Ureter (tissue), 1 donor: ENCODE measurements at regions not wholly inside any gene's neighbourhood (a gene's known extent, or its start where the extent isn't known, plus 50 kb on each side); places are given as distances from the start of the nearest gene placed in this dataset.
"Not testable (repeated sequence)": the region's sequence is repeated elsewhere in the genome, so short reads cannot be mapped to it uniquely, and the experiment has no call there.

Experiments used
- DNase-seq: peaks from one replicate; pipeline ENCODE4 v3.0.0-alpha.2; 2020; ENCODE audit warnings: low spot score
- donor health status: DM: yes; HTN: yes; CAD: no.

DNA sequence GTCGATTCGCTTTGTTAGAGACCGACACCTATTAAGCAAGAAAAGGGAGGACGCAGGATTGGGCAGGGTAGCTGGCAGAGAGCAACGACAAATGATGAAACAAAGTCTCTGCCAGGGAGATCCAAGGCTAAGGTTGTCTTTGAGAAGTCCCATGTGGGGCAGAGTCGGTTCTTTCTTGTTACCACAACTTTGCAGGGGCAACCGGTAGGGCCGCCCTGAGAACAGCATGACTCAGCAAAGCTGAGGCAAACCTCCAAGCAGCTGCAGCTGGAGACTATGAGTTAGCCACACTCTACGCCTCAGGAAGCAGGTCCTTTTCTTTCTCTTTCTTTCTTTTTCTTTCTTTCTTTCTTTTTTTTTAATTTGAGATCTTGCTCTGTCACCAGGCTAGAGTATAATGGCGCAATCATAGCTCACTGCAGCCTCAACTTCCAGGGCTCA, 452.3 kb upstream of the ID2 start:
- DNase-seq, result peak; percentile 70

DNA sequence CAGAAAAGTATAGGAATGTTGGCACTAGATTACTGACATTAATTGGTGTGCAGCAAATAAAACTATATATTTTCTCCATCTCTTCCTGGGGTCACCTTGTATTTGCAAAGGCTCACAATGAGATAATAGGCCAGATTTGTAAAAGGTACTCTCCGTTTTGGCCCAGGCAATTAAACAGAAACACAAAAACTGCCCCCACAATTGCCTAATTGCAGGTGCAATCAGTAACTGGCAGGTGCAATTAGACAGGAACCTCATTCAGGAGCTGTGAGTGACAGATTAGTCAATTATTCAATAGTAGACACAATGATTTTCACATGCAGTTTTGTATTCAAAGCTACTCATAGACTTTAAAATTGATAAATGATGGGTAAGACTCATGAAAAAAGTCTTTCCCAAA, 451.4 kb upstream of the ID2 start:
- no peak for DNase-seq

DNA sequence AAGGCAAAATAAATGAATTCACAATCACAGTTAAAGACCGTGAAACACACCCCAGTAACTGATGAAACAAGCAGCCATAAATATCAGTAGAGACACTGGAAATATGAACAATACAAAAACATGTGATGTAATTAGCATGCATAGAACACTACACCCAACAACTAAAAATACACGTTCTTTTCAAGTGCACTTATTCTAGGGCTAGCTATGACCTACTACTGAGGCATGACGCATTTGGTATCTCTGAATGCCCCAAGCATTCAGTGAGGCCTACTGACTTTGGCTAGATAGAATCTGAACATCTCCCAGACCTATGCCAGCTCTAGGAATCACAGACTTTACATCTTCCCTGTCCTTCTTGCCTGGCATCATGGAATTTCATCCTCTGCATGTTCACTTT, 450.0 kb upstream of the ID2 start:
- no peak for DNase-seq

- no peak for DNase-seq
Measured at GRCh38 chr2:8232871-8233270, 449.0 kb upstream of the ID2 start.

DNA sequence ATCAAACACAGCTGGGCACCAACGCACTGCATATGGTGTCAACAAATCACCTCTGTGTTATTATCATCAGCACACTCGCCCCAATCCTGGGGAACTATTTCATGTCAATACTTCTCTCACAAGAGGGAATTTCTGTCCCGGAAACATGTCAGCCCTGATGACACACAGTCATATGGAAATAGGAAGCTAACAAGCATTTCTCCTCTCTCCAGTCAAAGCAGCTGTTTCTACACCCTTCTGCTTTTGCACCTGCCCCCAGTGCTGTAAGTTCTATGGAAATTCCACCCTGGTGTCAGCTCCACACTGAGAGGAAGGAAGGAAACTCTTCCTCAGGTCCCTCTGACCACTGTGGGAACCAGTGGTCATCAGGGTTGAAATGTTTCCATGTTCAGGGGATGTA, 447.6 kb upstream of the ID2 start:
- no peak for DNase-seq

- no peak for DNase-seq
Measured at GRCh38 chr2:8234757-8235374, 447.0 kb upstream of the ID2 start.

DNA sequence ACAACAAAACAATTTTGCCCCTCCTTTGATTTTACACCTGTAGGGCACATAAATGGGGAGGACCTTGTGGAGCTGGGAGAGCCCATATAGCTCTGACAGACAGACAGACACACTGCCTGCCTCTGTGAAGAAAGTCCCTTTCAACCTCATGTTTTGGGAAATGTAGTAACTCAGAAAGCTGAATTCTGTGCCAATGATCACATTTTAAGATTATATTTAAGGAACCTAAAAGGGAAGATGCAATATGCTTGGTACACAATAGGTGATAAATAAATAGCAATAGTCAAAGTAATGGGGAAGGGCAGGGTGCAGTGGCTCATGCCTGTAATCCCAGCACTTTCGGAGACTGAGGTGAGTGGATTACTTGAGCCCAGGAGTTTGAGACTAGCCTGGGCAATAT, 446.4 kb upstream of the ID2 start:
- no peak for DNase-seq

DNA sequence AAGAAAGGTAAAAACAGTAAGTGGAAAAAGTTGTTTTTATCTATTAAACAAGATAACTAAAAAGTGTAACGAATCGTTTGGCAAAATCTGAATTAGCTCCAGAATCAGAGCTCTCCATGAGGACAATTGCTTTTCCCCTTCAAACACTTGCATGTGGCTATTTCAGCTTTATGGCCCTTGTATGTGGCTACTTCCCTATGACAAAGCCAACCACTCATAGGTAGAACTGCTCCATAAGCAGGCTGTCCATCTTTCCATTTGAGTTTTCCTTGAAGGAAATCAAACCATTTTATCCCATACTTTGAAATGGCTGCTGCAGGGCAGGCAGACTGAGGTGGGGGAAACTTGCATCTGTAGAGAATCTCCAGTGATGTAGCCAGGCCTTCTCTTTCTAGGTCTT, 445.5 kb upstream of the ID2 start:
- DNase-seq, result no peak

DNA sequence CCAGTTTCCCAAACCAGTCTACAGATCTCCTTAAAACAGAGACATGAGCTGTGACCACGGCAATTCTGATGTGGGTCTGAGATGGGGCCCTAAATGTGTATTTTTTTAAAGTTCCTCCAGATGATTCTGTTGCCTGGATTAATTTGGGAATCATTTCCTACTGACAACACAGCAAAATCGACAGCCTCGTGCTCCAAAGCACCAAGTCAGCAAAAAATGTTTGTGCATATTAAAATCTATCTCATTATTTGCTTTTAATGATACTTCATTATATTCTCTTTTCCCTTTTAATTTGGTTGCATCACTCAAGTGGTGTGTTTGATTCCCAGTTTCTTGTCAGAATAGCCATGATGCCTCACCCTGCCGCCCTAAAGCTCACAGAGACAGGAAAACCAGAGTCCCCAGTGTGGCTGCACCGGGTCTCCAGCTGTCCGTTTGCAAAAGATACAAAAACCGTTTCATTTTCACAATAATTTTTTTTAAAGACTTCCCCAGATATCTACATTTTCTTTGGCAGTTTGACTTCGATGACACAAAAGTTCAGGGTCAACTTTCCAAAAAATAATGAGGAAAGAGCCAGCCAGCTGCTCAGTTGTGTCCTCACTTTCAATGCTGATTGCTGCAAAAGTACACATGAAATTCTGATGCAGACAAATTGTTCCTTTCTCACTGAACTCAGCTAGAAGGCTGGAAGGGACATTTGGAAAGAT, 443.2 kb upstream of the ID2 start:
- no peak for DNase-seq

DNA sequence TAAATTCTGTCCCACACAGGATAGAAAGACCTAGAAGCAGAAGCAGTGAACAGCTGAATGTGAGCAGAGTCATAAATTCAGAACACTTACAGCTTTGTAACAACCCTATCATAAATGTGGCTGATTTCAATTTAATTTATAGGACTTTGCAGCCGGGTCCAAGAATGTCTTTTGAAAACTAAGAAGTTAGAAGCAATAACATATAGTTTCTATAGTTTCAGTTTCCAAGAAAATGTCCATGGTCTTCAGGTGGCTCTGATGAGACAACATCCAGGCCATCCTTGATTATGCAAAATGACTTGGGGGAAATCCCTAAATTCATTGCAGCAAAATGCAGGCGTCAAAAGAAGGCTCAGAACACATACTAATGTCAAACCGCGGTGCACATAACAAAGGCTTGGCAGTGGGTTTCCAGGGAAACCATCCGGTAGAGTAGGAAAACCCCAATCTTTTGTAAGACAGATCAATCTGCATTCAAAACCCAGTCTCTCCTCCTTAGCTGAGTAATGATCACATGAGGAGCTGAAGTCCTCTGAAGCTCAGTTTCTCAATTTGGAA, 442.2 kb upstream of the ID2 start:
- DNase-seq, result no peak

DNA sequence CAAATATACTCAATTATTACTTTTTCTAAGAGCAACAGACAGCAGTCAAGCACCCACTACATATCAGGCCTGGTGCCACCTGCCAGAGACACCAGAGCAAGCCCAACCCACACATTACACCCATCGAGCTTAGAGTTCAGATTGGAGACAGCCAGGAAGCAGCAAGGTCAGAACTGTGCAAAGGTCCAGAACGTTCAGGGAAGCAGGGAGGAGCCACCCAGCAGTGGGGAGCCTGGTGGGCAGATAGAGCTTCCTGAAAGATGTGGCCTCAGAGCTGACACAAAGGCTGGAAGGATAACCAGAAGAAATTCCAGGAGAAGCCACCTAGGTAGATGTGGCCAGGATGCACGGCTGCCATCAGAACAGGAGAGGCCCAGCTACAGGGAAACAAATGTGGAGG, 440.5 kb upstream of the ID2 start:
- DNase-seq, result no peak

- no peak for DNase-seq
Measured at GRCh38 chr2:8242739-8243138, 439.1 kb upstream of the ID2 start.

GRCh38 chr2:8243748-8244400, 438.0 kb upstream of the ID2 start:
- no peak for DNase-seq

DNA sequence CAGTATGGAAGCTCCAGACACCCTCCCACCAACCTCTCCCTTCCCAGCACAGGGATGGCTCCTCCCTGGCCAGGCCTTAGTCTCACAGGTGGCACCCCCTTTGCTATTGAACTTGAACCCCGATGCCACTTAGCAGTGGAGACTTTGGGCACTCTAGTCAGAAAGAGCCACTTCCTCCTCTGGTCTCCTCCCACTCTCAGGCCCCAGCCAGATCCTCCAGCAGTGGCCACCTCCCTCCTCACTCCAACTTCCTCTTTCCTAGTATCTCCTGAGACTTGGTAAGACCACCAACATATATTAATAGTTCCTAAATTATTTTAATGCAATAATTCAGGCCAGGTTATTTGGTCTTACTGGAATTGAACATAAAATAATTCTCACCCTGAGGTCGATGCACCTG, 437.2 kb upstream of the ID2 start:
- DNase-seq, result no peak

DNA sequence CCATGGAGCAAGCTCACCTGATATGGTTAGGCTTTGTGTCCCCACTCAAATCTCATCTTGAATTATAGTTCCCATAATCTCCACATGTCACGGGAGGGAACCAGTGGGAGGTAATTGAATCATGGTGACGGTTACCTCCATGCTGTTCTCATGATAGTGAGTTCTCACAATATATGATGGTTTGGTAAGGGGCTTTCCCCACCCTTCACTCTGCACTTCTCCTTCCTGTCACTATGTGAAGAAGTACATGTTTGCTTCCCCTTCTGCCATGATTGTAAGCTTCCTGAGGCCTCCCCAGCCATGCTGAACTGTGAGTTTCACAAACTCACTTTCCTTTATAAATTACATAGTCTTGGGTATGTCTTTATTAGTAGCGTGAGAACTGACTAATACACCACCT, 435.7 kb upstream of the ID2 start:
- DNase-seq, result no peak

DNA sequence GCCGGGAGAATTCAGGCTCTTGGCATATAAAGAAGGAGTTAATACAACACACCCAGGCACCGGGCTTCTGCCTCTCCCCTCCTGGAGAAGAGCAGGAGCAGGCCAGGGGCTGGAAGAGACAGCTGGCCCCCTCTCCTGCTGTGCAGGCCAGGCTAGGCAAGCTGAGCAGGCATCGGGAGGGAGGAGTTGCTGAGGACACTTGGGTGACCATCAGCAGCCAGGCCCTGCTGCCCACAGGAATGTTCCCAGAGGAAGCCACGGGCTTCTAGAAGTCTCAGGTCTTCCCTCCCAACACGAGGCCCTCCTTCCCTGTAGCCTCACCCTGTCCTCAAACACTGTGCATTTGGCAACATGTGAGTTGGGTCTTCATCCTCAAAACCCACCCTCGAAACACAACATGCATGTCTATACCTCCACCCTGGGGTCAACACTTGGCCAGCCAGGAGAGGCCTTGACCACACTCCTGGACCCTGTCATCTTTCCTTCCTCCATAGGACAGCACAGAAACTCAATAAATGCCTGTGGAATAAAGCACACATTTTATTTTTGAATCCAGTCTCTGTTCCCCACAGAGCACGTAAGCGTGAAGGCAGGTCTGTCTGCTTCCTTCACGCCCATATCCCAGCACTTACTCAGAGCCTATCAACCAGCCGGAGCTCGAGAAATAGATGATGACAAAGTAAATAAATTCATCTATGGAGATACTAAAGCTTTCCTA, 433.8 kb upstream of the ID2 start:
- DNase-seq, result no peak

DNA sequence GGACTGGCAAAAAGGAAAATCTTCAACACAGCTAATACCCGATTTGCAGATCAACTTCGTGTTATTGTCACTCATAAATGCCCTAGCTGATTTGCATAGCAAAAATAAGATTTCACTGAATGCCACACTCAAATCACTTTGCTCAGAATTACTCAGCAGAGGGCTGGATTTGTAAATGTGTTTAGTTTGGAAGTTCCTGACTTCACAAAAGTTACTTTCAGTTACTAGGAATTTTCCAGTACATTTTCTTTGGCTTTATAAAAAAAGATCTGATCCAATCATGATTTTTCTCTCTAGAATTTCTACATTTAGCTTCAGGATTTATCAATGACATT, 433.3 kb upstream of the ID2 start:
- no peak for DNase-seq

GRCh38 chr2:8249141-8249540, 432.7 kb upstream of the ID2 start:
- DNase-seq, result no peak

DNA sequence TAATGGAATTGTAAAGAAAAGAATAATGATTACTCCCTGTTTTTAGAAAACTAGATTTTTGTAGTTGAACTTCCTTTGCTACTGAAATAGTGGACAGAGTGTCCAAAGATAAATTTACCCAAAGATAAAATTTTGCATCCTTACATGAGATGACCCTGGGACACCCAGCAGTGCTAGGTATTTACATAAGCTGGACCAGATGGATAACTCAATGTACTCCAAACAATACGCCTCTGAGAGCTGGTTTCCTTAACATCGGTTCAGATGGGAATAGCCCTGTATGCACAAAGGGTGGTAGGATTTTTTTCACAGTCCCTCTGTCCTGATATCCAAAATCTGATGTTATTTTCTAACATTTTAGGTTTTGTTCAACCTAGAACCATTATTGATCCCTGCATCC, 432.1 kb upstream of the ID2 start:
- DNase-seq, result no peak

GRCh38 chr2:8250290-8250689, 431.6 kb upstream of the ID2 start:
- not testable (repeated sequence) for DNase-seq

GRCh38 chr2:8251291-8251690, 430.6 kb upstream of the ID2 start:
- DNase-seq, result no peak

GRCh38 chr2:8251856-8252255, 430.0 kb upstream of the ID2 start:
- no peak for DNase-seq
